Mucosa of descending colon (tissue), 3 donors: ENCODE measurements at regions not wholly inside any gene's neighbourhood (a gene's known extent, or its start where the extent isn't known, plus 50 kb on each side); places are given as distances from the start of the nearest gene placed in this dataset.

Experiments used
- ATAC-seq: fragments of 200-7000 bp; cut with Tn5 transposase; one replicate; pipeline ENCODE4 v1.9.1; 2020; ENCODE audit warnings: mild to moderate bottlenecking, moderate library complexity
- DNase-seq, 3 donors: peaks; one replicate each; pipeline ENCODE4 v3.0.0-alpha.2; 2020
- H3K36me3 ChIP-seq: fragments of 200-600 bp; one replicate; pipeline ENCODE4 v1.8.0; 2021; ENCODE audit warnings: low read depth, mild to moderate bottlenecking
- H3K4me1 ChIP-seq: fragments of 200-600 bp; one replicate; pipeline ENCODE4 v1.8.0; 2021; ENCODE audit warnings: low read depth, mild to moderate bottlenecking
- H3K4me3 ChIP-seq: fragments of 200-600 bp; one replicate; pipeline ENCODE4 v1.8.0; 2021; ENCODE audit warnings: mild to moderate bottlenecking
- H3K9me3 ChIP-seq: fragments of 200-600 bp; one replicate; pipeline ENCODE4 v1.8.0; 2021; ENCODE audit warnings: mild to moderate bottlenecking
- CTCF ChIP-seq: fragments of 200-600 bp; IDR thresholded peaks from one replicate; pipeline ENCODE4 v1.8.0; 2022; ENCODE audit warnings: antibody characterized with exemption, mild to moderate bottlenecking
- intact Hi-C, 2 donors: fragments of 100-400 bp; cut with DNase I in 1 of 2; cut with micrococcal nuclease in 1 of 2; formaldehyde crosslinking; loops; one replicate each; pipeline versions ENCODE4 v1.11.0 to v1.11.1; 2022; cut with DNase I, micrococcal nuclease
- donor health status: DM: no; HTN: no; CAD: no; lungs with moderate emphysema.
- donor health status: DM: no; HTN: no; CAD: no.
- donor health status: DM: no; HTN: yes; CAD: no.

GRCh38 chr2:45301307-45302277, 292.3 kb upstream of the SIX2 start:
- intact Hi-C loops, result no loop called here
- ATAC-seq (peak; percentile 80), DNase-seq (peak in 1 of 3 donors; percentile 45)
- Histone ChIP-seq H3K4me3 (no peak overlapping the region), H3K36me3 (no peaks in the 10 kb centered on the region), H3K4me1 (no peaks in the 10 kb centered on the region), H3K9me3 (no peaks in the 10 kb centered on the region)
- no peak for TF ChIP-seq CTCF

- DNase-seq, result peak in 2 of 3 donors; percentile 52 to 75
- Histone ChIP-seq H3K4me1 (no peaks in the 10 kb centered on the region), H3K9me3 (no peaks in the 10 kb centered on the region), H3K36me3 (no peaks in the 10 kb centered on the region), H3K4me3 (no peak overlapping the region)
- no peak for TF ChIP-seq CTCF
- ATAC-seq, result peak; percentile 82
- intact Hi-C loops, result no loop called here
Measured at GRCh38 chr2:45300026-45300750, 290.9 kb upstream of the SIX2 start.

GRCh38 chr2:45299361-45299760, 290.1 kb upstream of the SIX2 start:
- DNase-seq, result no peak
- no peak for TF ChIP-seq CTCF
- Histone ChIP-seq H3K4me1 (no peaks in the 10 kb centered on the region), H3K9me3 (no peaks in the 10 kb centered on the region), H3K4me3 (no peak overlapping the region), H3K36me3 (no peaks in the 10 kb centered on the region)
- no peak for ATAC-seq
- intact Hi-C loops, result no loop called here

GRCh38 chr2:45293182-45293581, 283.9 kb upstream of the SIX2 start:
- Histone ChIP-seq H3K4me1 (no peaks in the 10 kb centered on the region), H3K36me3 (no peaks in the 10 kb centered on the region), H3K9me3 (no peaks in the 10 kb centered on the region), H3K4me3 (no peak overlapping the region)
- intact Hi-C loops, result no loop called here
- DNase-seq (no peak), ATAC-seq (no peak)
- no peak for TF ChIP-seq CTCF

GRCh38 chr2:45291296-45291701, 282.0 kb upstream of the SIX2 start:
- ATAC-seq, result no peak
- no peak for TF ChIP-seq CTCF
- no peaks in the 10 kb centered on the region for H3K9me3 ChIP-seq
- no peaks in the 10 kb centered on the region for H3K4me1 ChIP-seq
- intact Hi-C loops, result no loop called here
- DNase-seq, result no peak
- no peak overlapping the region for H3K4me3 ChIP-seq
- no peaks in the 10 kb centered on the region for H3K36me3 ChIP-seq
